Hepatocyte (in vitro differentiated cells): ENCODE measurements at regions not wholly inside any gene's neighbourhood (a gene's known extent, or its start where the extent isn't known, plus 50 kb on each side); places are given as distances from the start of the nearest gene placed in this dataset.
"Not testable (repeated sequence)": the region's sequence is repeated elsewhere in the genome, so short reads cannot be mapped to it uniquely, and the experiment has no call there.

Experiments
- EZH2 ChIP-seq: fragments of 200-600 bp; sonication (generic); IDR thresholded peaks from 2 replicates; pipeline ENCODE4 v1.6.1; 2016; ENCODE audit warnings: antibody characterized with exemption, mild to moderate bottlenecking, borderline replicate concordance
- EZH2phosphoT487 ChIP-seq: fragments of 200-600 bp; sonication (generic); IDR thresholded peaks from one replicate; pipeline ENCODE4 v1.6.1; 2018; ENCODE audit warnings: antibody characterized with exemption, mild to moderate bottlenecking, low read depth, moderate library complexity; ENCODE audit not compliant: unreplicated experiment, severe bottlenecking
- TF ChIP-seq, protein P1 (sequence below): fragments of 200-600 bp; sonication (generic); IDR thresholded peaks from 2 replicates; pipeline ENCODE4 v1.5.1; 2016; ENCODE audit warnings: antibody characterized with exemption, mild to moderate bottlenecking; ENCODE audit not compliant: poor library complexity

- TF ChIP-seq, protein P1, sequence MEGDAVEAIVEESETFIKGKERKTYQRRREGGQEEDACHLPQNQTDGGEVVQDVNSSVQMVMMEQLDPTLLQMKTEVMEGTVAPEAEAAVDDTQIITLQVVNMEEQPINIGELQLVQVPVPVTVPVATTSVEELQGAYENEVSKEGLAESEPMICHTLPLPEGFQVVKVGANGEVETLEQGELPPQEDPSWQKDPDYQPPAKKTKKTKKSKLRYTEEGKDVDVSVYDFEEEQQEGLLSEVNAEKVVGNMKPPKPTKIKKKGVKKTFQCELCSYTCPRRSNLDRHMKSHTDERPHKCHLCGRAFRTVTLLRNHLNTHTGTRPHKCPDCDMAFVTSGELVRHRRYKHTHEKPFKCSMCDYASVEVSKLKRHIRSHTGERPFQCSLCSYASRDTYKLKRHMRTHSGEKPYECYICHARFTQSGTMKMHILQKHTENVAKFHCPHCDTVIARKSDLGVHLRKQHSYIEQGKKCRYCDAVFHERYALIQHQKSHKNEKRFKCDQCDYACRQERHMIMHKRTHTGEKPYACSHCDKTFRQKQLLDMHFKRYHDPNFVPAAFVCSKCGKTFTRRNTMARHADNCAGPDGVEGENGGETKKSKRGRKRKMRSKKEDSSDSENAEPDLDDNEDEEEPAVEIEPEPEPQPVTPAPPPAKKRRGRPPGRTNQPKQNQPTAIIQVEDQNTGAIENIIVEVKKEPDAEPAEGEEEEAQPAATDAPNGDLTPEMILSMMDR = not testable (repeated sequence)
- TF ChIP-seq EZH2phosphoT487, EZH2: not testable (repeated sequence)
Measured at GRCh38 chr12:76292305-76292704, 55.9 kb downstream of the BBS10 start.
